ENCODE measurements at regions not wholly inside any gene's neighbourhood (a gene's known extent, or its start where the extent isn't known, plus 50 kb on each side); places are given as distances from the start of the nearest gene placed in this dataset.

DNA sequence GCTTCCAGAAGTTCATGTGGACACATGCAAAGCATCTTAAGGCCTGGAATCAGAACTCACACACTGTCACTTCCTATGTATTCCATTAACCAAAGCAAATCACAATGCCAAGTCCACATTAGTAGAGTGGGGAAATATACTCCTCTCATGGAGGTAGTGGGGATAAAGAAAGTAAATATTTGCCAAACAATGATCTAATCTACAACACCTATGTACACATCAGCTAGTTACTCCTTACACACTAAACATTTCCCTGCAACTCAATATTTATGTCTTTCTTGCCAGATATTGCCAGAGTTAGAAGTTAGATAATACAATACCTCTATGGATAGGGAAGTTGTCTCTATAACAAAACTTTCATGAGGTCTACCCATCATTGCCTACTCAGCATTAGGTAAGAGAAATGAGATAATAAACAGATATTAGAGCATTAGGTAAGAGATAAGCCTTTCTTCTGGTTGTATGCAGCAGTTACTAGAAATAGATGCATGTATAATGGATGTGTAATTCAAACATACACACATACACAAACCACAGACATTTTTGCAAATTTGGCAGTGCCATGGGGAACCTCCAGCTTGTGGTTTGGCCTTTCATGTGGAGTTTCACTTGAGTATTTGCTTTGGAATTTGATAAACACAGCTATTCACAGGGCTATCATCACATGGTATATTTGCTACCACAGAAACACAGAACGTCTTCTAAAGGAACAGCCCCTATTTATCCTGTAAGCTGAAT lies 196.5 kb downstream of the TLE1 start:
- Mint-ChIP-seq H3K27ac (ENCODE audit: unreplicated experiment) (no peak overlapping the region), H3K9me3 (ENCODE audit: unreplicated experiment) (no peaks in the 10 kb centered on the region), H3K4me3 (ENCODE audit: unreplicated experiment) (no peak overlapping the region), H3K36me3 (ENCODE audit: unreplicated experiment) (peaks cover 5% of the 10 kb centered on the region), H3K4me1 (ENCODE audit: low read depth, unreplicated experiment) (no peaks in the 10 kb centered on the region), H3K27me3 (ENCODE audit: unreplicated experiment) (no peaks in the 10 kb centered on the region)
- DNase-seq, result no peak
- TF ChIP-seq, protein P1, sequence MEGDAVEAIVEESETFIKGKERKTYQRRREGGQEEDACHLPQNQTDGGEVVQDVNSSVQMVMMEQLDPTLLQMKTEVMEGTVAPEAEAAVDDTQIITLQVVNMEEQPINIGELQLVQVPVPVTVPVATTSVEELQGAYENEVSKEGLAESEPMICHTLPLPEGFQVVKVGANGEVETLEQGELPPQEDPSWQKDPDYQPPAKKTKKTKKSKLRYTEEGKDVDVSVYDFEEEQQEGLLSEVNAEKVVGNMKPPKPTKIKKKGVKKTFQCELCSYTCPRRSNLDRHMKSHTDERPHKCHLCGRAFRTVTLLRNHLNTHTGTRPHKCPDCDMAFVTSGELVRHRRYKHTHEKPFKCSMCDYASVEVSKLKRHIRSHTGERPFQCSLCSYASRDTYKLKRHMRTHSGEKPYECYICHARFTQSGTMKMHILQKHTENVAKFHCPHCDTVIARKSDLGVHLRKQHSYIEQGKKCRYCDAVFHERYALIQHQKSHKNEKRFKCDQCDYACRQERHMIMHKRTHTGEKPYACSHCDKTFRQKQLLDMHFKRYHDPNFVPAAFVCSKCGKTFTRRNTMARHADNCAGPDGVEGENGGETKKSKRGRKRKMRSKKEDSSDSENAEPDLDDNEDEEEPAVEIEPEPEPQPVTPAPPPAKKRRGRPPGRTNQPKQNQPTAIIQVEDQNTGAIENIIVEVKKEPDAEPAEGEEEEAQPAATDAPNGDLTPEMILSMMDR (IDR thresholded peaks at IDR 0.05; ENCODE audit: partially characterized antibody, unreplicated experiment), result no peak

DNA sequence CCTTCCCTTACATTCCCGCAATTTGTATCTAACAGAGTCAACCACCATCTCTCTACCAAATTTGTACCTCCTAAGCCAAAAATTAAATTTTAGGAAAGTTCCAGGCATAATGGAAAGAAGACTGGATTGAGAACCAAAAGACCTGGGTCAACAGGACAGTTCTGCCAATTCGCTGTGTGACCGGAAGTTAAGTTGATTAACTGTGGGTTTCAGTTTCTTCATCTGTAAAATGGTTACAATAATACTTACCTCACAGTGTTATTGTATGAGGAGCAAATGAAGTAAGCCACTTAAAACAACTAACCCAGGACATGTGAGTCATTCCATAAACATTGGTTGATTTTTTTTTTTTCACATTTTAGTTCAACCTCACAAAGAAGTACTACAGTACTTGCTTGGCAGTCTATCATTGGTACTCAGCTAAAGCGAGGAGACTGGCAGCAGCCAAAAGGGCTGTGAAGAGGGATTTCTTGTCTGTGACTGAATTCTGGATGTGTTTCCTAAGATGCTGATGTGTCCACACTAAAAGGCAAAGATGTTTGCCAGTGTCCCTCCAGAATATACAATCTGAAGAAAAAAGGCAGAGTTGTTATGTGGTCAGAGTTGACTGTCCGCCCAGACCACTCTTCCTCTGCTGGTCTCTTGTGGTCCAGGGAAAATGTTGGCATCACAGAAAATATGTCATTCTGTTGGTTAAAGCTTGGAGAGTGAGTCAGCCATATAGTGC lies 198.6 kb downstream of the TLE1 start:
- Mint-ChIP-seq H3K4me1 (ENCODE audit: low read depth, unreplicated experiment) (no peaks in the 10 kb centered on the region), H3K27ac (ENCODE audit: unreplicated experiment) (no peak overlapping the region)
- DNase-seq, result no peak

DNA sequence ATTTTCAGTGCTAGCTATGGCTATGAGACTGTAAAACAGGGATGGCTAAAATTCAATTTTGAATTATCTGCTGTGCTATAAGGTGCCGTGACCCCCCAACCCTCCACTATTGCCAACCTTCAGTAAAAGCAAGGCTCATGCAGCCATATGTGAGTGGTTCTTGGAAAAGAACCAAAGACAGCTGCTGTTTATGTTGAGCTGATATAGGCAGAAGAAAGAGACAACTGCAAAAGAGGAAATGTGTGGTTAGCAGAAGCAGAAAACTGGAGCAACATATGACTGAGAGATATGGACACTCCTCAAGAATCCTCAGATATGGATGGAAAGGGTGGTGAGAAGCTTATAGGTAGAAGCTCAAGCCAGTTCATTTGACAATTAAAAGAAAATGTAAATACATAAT lies 200.3 kb downstream of the TLE1 start:
- H3K4me1 Mint-ChIP-seq (ENCODE audit: low read depth, unreplicated experiment), result no peaks in the 10 kb centered on the region
- TF ChIP-seq, protein P1 (IDR thresholded peaks at IDR 0.05; ENCODE audit: partially characterized antibody, unreplicated experiment), result no peak
- H3K27me3 Mint-ChIP-seq (ENCODE audit: unreplicated experiment), result no peaks in the 10 kb centered on the region

More for the DNA sequence above, 198.6 kb downstream of the TLE1 start:
- H3K4me3 Mint-ChIP-seq (ENCODE audit: unreplicated experiment), result no peak overlapping the region
- no peaks in the 10 kb centered on the region for H3K9me3 Mint-ChIP-seq (ENCODE audit: unreplicated experiment)
- H3K27me3 Mint-ChIP-seq (ENCODE audit: unreplicated experiment), result no peaks in the 10 kb centered on the region
- H3K36me3 Mint-ChIP-seq (ENCODE audit: unreplicated experiment), result peaks cover 5% of the 10 kb centered on the region
- TF ChIP-seq, protein P1 (IDR thresholded peaks at IDR 0.05; ENCODE audit: partially characterized antibody, unreplicated experiment), result no peak

DNA sequence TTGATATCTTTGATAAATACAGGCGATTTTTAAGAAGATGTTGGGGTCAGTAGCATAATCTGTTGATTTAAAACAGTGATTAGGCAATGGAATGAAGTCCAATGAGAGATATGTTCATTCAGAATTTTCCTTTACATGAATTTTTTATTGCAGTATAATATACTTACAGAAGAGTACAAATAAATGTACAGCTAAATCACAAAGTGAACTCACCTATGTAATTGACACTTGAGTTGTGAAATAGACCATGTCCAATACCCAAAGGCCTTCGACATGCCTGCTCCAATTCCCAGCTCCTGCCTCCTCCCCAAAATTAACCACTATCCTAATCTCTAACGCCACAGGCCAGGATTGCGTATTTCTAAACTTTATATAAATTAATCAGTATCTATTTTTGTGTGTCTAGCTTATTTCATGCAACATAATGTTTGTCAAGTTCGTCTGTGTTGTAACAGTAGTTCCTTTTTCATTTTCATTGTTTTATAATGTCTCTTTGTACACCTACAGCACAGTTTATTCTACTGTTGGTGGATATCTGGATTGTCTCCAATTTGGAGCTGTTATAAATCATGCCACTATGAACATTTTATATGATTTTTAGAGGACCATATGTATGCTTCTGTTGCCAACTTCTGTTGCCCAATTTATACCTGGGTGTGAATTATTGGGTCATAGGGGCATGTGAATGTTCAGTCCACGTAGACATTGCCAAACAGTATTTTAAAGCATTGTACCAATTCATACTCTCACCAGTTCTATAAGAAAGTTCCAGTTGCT lies 208.3 kb downstream of the TLE1 start:
- Mint-ChIP-seq H3K36me3 (ENCODE audit: unreplicated experiment) (peaks cover 4% of the 10 kb centered on the region), H3K27ac (ENCODE audit: unreplicated experiment) (no peak overlapping the region), H3K9me3 (ENCODE audit: unreplicated experiment) (no peaks in the 10 kb centered on the region), H3K4me1 (ENCODE audit: low read depth, unreplicated experiment) (no peaks in the 10 kb centered on the region), H3K4me3 (ENCODE audit: unreplicated experiment) (no peak overlapping the region), H3K27me3 (ENCODE audit: unreplicated experiment) (no peaks in the 10 kb centered on the region)
- no peak for DNase-seq
- TF ChIP-seq, protein P1 (IDR thresholded peaks at IDR 0.05; ENCODE audit: partially characterized antibody, unreplicated experiment), result no peak

More for the DNA sequence above, 200.3 kb downstream of the TLE1 start:
- no peak overlapping the region for H3K27ac Mint-ChIP-seq (ENCODE audit: unreplicated experiment)
- no peak for DNase-seq
- no peak overlapping the region for H3K4me3 Mint-ChIP-seq (ENCODE audit: unreplicated experiment)
- H3K36me3 Mint-ChIP-seq (ENCODE audit: unreplicated experiment), result peaks cover 5% of the 10 kb centered on the region
- no peaks in the 10 kb centered on the region for H3K9me3 Mint-ChIP-seq (ENCODE audit: unreplicated experiment)
